ENCODE measurements at regions not wholly inside any gene's neighbourhood (a gene's known extent, or its start where the extent isn't known, plus 50 kb on each side); places are given as distances from the start of the nearest gene placed in this dataset.
"Not testable (repeated sequence)": the region's sequence is repeated elsewhere in the genome, so short reads cannot be mapped to it uniquely, and the experiment has no call there.

GRCh38 chr2:217597145-217597544 lies 405.6 kb downstream of the TNS1 start:
- no peak overlapping the region for H3K27ac Mint-ChIP-seq (ENCODE audit: unreplicated experiment)

DNA sequence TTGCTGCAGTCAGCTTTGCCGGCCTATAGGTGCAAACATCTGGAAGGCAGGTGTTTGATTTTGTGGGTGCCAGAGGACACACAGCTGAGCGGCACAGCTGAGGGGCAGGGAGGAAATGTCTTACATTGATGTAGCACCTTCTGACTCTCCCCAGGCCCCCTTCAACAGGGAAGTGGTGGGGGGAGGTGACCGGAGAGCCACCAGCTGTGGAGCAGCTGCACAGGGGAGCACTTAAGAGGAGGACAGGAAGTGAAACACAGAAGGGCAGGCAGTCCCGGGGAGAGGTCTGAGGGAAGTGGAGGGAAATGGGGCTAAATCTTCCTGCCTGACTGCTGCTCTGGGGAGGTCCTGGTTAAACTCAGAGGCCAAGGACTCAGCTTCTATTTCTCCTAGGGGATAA lies 409.1 kb downstream of the TNS1 start:
- no peak for DNase-seq (ENCODE audit: low spot score)
- Mint-ChIP-seq H3K27me3 (ENCODE audit: unreplicated experiment) (no peaks in the 10 kb centered on the region), H3K4me3 (ENCODE audit: unreplicated experiment) (no peak overlapping the region), H3K9me3 (ENCODE audit: unreplicated experiment) (no peaks in the 10 kb centered on the region), H3K27ac (ENCODE audit: unreplicated experiment) (no peak overlapping the region), H3K36me3 (ENCODE audit: low read depth, unreplicated experiment) (no peaks in the 10 kb centered on the region), H3K4me1 (ENCODE audit: unreplicated experiment) (peaks cover 18% of the 10 kb centered on the region)
- TF ChIP-seq, protein P1, sequence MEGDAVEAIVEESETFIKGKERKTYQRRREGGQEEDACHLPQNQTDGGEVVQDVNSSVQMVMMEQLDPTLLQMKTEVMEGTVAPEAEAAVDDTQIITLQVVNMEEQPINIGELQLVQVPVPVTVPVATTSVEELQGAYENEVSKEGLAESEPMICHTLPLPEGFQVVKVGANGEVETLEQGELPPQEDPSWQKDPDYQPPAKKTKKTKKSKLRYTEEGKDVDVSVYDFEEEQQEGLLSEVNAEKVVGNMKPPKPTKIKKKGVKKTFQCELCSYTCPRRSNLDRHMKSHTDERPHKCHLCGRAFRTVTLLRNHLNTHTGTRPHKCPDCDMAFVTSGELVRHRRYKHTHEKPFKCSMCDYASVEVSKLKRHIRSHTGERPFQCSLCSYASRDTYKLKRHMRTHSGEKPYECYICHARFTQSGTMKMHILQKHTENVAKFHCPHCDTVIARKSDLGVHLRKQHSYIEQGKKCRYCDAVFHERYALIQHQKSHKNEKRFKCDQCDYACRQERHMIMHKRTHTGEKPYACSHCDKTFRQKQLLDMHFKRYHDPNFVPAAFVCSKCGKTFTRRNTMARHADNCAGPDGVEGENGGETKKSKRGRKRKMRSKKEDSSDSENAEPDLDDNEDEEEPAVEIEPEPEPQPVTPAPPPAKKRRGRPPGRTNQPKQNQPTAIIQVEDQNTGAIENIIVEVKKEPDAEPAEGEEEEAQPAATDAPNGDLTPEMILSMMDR (IDR thresholded peaks at IDR 0.05; ENCODE audit: unreplicated experiment) = no peak

More at GRCh38 chr2:217597145-217597544, 405.6 kb downstream of the TNS1 start:
- Mint-ChIP-seq H3K9me3 (ENCODE audit: unreplicated experiment) (no peaks in the 10 kb centered on the region), H3K36me3 (ENCODE audit: low read depth, unreplicated experiment) (no peaks in the 10 kb centered on the region), H3K4me1 (ENCODE audit: unreplicated experiment) (peaks cover 22% of the 10 kb centered on the region), H3K27me3 (ENCODE audit: unreplicated experiment) (peaks cover 3% of the 10 kb centered on the region), H3K4me3 (ENCODE audit: unreplicated experiment) (no peak overlapping the region)
- no peak for DNase-seq (ENCODE audit: low spot score)
- TF ChIP-seq, protein P1 (IDR thresholded peaks at IDR 0.05; ENCODE audit: unreplicated experiment) = no peak

GRCh38 chr2:217588266-217588665 lies 414.5 kb downstream of the TNS1 start:
- Mint-ChIP-seq H3K9me3 (ENCODE audit: unreplicated experiment) (no peaks in the 10 kb centered on the region), H3K4me1 (ENCODE audit: unreplicated experiment) (no peaks in the 10 kb centered on the region), H3K27ac (ENCODE audit: unreplicated experiment) (no peak overlapping the region), H3K4me3 (ENCODE audit: unreplicated experiment) (no peak overlapping the region), H3K36me3 (ENCODE audit: low read depth, unreplicated experiment) (no peaks in the 10 kb centered on the region), H3K27me3 (ENCODE audit: unreplicated experiment) (no peaks in the 10 kb centered on the region)
- TF ChIP-seq, protein P1 (IDR thresholded peaks at IDR 0.05; ENCODE audit: unreplicated experiment) = no peak
- no peak for DNase-seq (ENCODE audit: low spot score)

DNA sequence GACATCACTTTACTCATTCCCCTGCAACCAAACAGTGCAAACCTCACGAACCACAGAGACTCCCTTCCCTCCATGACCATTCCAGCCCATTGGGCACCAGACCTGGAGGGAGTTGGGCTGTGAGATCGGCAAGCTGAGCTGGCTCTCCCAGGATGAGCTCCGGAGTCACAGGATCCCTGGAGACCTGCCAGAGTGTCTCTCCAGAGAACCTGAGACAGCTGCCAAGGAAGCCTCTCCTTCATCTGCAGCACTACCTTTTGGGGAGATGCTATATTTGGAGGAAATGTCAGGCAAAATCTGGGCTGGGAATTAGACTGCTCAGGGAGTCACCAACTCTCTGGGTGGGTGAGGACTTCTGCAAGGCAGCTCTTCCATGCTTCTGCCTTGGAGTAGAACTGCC lies 417.4 kb downstream of the TNS1 start:
- no peaks in the 10 kb centered on the region for H3K36me3 Mint-ChIP-seq (ENCODE audit: low read depth, unreplicated experiment)
- no peak overlapping the region for H3K27ac Mint-ChIP-seq (ENCODE audit: unreplicated experiment)

DNA sequence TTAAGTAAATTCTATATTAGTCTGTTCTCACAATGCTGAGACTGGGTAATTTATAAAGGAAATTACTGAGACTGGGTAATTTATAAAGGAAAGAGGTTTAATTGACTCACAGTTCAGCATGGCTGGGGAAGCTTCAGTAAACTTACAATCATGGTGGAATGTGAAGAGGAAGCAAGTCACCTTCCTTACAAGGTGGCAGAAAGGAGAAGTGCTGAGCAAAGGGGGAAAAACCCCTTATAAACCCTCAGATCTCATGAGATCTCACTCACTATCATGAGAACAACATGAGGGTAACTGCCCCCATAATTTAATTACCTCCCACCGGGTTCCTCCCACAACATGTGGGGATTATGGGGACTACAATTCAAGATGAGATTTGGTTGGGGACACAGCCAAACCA lies 422.4 kb downstream of the TNS1 start:
- H3K9me3 Mint-ChIP-seq (ENCODE audit: unreplicated experiment); H3K4me3 Mint-ChIP-seq (ENCODE audit: unreplicated experiment); DNase-seq (ENCODE audit: low spot score); H3K27me3 Mint-ChIP-seq (ENCODE audit: unreplicated experiment); H3K27ac Mint-ChIP-seq (ENCODE audit: unreplicated experiment); H3K4me1 Mint-ChIP-seq (ENCODE audit: unreplicated experiment); H3K36me3 Mint-ChIP-seq (ENCODE audit: low read depth, unreplicated experiment): not testable (repeated sequence)

More for the DNA sequence above, 417.4 kb downstream of the TNS1 start:
- Mint-ChIP-seq H3K4me3 (ENCODE audit: unreplicated experiment) (no peak overlapping the region), H3K27me3 (ENCODE audit: unreplicated experiment) (no peaks in the 10 kb centered on the region), H3K9me3 (ENCODE audit: unreplicated experiment) (no peaks in the 10 kb centered on the region), H3K4me1 (ENCODE audit: unreplicated experiment) (peaks cover 4% of the 10 kb centered on the region)
- TF ChIP-seq, protein P1 (IDR thresholded peaks at IDR 0.05; ENCODE audit: unreplicated experiment) = no peak
- no peak for DNase-seq (ENCODE audit: low spot score)

GRCh38 chr2:217573571-217573970 lies 429.2 kb downstream of the TNS1 start:
- TF ChIP-seq, protein P1 (IDR thresholded peaks at IDR 0.05; ENCODE audit: unreplicated experiment) = no peak
- DNase-seq (ENCODE audit: low spot score) = no peak
- Mint-ChIP-seq H3K27ac (ENCODE audit: unreplicated experiment) (no peak overlapping the region), H3K4me3 (ENCODE audit: unreplicated experiment) (no peak overlapping the region), H3K36me3 (ENCODE audit: low read depth, unreplicated experiment) (no peaks in the 10 kb centered on the region), H3K27me3 (ENCODE audit: unreplicated experiment) (peaks cover 2% of the 10 kb centered on the region), H3K9me3 (ENCODE audit: unreplicated experiment) (no peaks in the 10 kb centered on the region), H3K4me1 (ENCODE audit: unreplicated experiment) (no peaks in the 10 kb centered on the region)
